ENCODE measurements at regions not wholly inside any gene's neighbourhood (a gene's known extent, or its start where the extent isn't known, plus 50 kb on each side); places are given as distances from the start of the nearest gene placed in this dataset.

GRCh38 chr1:4581807-4582206 is 72.6 kb upstream of the AJAP1 start:
- Histone ChIP-seq H3K9ac (ENCODE audit: insufficient read length, low read depth) (no peak overlapping the region), H3K36me3 (ENCODE audit: insufficient read depth, insufficient read length, low read length) (no peaks in the 10 kb centered on the region), H3K9me3 (ENCODE audit: insufficient read depth, low read length) (no peaks in the 10 kb centered on the region), H3K4me3 (ENCODE audit: insufficient read length, low read depth) (no peak overlapping the region), H3K4me1 (ENCODE audit: insufficient read depth, insufficient read length) (no peaks in the 10 kb centered on the region), H3K27me3 (ENCODE audit: insufficient read depth, insufficient read length) (no peaks in the 10 kb centered on the region)
- TF ChIP-seq YY1 (IDR thresholded peaks at IDR 0.05; ENCODE audit: insufficient read depth, insufficient read length) (no peak), ZNF274 (IDR thresholded peaks at IDR 0.05; ENCODE audit: low read depth, low read length) (no peak), SUZ12 (IDR thresholded peaks at IDR 0.05; ENCODE audit: extremely low read depth, insufficient read depth, insufficient read length) (no peak)
- no peak for DNase-seq (ENCODE audit: low read depth, low spot score)

DNA sequence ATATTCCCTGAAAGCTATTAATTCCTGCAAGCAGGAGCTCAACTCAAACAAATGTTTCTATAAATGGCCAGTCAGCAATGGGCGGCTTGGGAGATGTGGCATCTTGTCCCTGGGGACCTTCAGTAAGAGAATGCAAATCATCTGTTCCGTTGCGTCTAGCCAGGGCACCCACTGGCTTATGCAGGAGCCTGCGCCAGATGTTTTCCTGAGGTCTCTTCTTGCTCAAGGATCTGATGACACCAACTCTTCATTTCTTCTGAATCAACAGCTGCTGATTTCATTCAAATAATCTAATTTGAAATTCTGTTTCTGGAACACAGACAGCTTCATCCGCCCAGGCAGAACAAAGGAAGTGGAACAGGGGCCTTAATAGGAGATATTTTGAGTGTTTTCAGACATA is 70.0 kb upstream of the AJAP1 start:
- H3K36me3 ChIP-seq (ENCODE audit: insufficient read depth, insufficient read length, low read length): no peaks in the 10 kb centered on the region
- DNase-seq (ENCODE audit: low read depth, low spot score): no peak
- H3K27me3 ChIP-seq (ENCODE audit: insufficient read depth, insufficient read length): no peaks in the 10 kb centered on the region
- H3K4me3 ChIP-seq (ENCODE audit: insufficient read length, low read depth): no peak overlapping the region
- TF ChIP-seq ZNF274 (IDR thresholded peaks at IDR 0.05; ENCODE audit: low read depth, low read length): no peak
- TF ChIP-seq YY1 (IDR thresholded peaks at IDR 0.05; ENCODE audit: insufficient read depth, insufficient read length): no peak
- H3K9me3 ChIP-seq (ENCODE audit: insufficient read depth, low read length): no peaks in the 10 kb centered on the region
- H3K9ac ChIP-seq (ENCODE audit: insufficient read length, low read depth): no peak overlapping the region
- no peaks in the 10 kb centered on the region for H3K4me1 ChIP-seq (ENCODE audit: insufficient read depth, insufficient read length)

DNA sequence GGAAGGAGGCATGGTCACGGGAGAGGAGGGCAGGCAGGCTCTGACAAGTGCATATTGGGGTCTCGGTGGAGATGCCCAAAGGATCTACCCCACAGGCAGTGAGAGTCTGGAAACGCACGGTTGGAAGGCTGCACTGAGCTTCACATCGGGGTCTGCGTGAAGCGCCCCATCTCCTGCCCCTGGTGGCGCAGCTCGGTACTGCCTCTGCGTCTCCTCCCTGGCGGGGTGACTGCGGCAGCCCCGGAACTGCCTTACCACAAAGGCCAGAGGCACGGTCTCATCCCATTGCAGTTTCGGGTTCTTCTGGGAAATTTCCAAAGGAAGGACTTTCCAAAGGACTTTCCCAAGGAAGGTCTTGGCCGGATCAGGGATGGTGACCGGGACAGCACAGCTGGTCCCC is 69.2 kb upstream of the AJAP1 start:
- Histone ChIP-seq H3K4me3 (ENCODE audit: insufficient read length, low read depth) (no peak overlapping the region), H3K27me3 (ENCODE audit: insufficient read depth, insufficient read length) (no peaks in the 10 kb centered on the region), H3K4me1 (ENCODE audit: insufficient read depth, insufficient read length) (no peaks in the 10 kb centered on the region), H3K9ac (ENCODE audit: insufficient read length, low read depth) (no peak overlapping the region), H3K36me3 (ENCODE audit: insufficient read depth, insufficient read length, low read length) (no peaks in the 10 kb centered on the region), H3K9me3 (ENCODE audit: insufficient read depth, low read length) (no peaks in the 10 kb centered on the region)
- TF ChIP-seq ZNF274 (IDR thresholded peaks at IDR 0.05; ENCODE audit: low read depth, low read length) (no peak), YY1 (IDR thresholded peaks at IDR 0.05; ENCODE audit: insufficient read depth, insufficient read length) (no peak), SUZ12 (IDR thresholded peaks at IDR 0.05; ENCODE audit: extremely low read depth, insufficient read depth, insufficient read length) (no peak)
- DNase-seq (ENCODE audit: low read depth, low spot score): no peak

GRCh38 chr1:4585705-4586104 is 68.7 kb upstream of the AJAP1 start:
- Histone ChIP-seq H3K9me3 (ENCODE audit: insufficient read depth, low read length) (no peaks in the 10 kb centered on the region), H3K27me3 (ENCODE audit: insufficient read depth, insufficient read length) (no peaks in the 10 kb centered on the region), H3K9ac (ENCODE audit: insufficient read length, low read depth) (no peak overlapping the region), H3K36me3 (ENCODE audit: insufficient read depth, insufficient read length, low read length) (no peaks in the 10 kb centered on the region), H3K4me3 (ENCODE audit: insufficient read length, low read depth) (no peak overlapping the region), H3K4me1 (ENCODE audit: insufficient read depth, insufficient read length) (no peaks in the 10 kb centered on the region)
- no peak for DNase-seq (ENCODE audit: low read depth, low spot score)
- no peak for TF ChIP-seq SUZ12 (IDR thresholded peaks at IDR 0.05; ENCODE audit: extremely low read depth, insufficient read depth, insufficient read length)
- no peak for TF ChIP-seq YY1 (IDR thresholded peaks at IDR 0.05; ENCODE audit: insufficient read depth, insufficient read length)
- no peak for TF ChIP-seq ZNF274 (IDR thresholded peaks at IDR 0.05; ENCODE audit: low read depth, low read length)

DNA sequence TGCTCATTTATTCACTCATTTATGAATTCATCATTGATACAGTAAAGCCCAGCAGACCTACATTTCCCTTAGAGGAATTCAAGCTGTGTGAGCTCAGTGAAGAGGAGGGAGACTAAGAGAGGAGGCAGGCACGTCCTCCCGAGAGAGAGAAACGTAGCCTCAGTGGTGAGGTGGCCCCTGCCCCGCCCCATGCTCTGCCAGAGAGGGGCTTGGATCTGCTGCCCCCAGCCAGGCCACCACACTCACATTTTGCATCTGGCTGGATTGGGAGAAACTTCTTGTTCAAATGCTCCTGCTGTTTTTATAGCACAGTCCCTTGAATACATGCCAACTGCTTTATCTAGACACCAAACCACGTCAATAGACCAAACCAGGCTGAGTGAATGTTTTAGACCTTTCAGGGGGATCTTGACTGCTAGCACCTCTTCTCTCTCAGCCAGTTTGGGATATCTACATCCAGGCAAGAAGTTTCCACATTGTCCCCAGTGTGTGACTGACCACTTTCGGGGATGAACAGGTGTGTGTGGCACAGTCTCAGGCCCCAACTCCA is 67.7 kb upstream of the AJAP1 start:
- DNase-seq (ENCODE audit: low read depth, low spot score): no peak
- Histone ChIP-seq H3K36me3 (ENCODE audit: insufficient read depth, insufficient read length, low read length) (no peaks in the 10 kb centered on the region), H3K9ac (ENCODE audit: insufficient read length, low read depth) (no peak overlapping the region), H3K9me3 (ENCODE audit: insufficient read depth, low read length) (no peaks in the 10 kb centered on the region), H3K4me3 (ENCODE audit: insufficient read length, low read depth) (no peak overlapping the region), H3K27me3 (ENCODE audit: insufficient read depth, insufficient read length) (no peaks in the 10 kb centered on the region), H3K4me1 (ENCODE audit: insufficient read depth, insufficient read length) (no peaks in the 10 kb centered on the region)
- TF ChIP-seq SUZ12 (IDR thresholded peaks at IDR 0.05; ENCODE audit: extremely low read depth, insufficient read depth, insufficient read length): no peak
- TF ChIP-seq YY1 (IDR thresholded peaks at IDR 0.05; ENCODE audit: insufficient read depth, insufficient read length): no peak
- no peak for TF ChIP-seq ZNF274 (IDR thresholded peaks at IDR 0.05; ENCODE audit: low read depth, low read length)

DNA sequence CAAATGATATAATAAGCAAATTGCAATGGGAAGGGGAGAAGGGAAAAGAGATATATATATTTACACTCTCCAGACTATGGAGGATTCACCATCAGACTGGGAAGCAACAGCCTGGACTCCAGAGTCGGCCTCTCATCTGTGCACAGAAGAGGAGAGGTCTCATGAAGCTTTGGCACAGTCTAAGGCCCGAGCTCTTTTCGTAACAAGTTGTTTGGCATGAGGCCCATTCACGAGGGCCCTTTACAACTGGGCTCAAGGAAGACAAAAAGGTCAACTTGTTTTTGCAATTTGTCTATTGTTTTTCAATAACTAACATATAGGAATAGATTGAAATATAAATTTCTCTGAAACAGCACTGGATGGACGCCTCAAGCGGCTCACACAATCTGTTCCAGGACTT is 66.7 kb upstream of the AJAP1 start:
- H3K4me3 ChIP-seq (ENCODE audit: insufficient read length, low read depth): no peak overlapping the region
- H3K27me3 ChIP-seq (ENCODE audit: insufficient read depth, insufficient read length): no peaks in the 10 kb centered on the region
- no peak for DNase-seq (ENCODE audit: low read depth, low spot score)
- H3K36me3 ChIP-seq (ENCODE audit: insufficient read depth, insufficient read length, low read length): no peaks in the 10 kb centered on the region
- H3K9me3 ChIP-seq (ENCODE audit: insufficient read depth, low read length): no peaks in the 10 kb centered on the region
- H3K4me1 ChIP-seq (ENCODE audit: insufficient read depth, insufficient read length): no peaks in the 10 kb centered on the region
- no peak overlapping the region for H3K9ac ChIP-seq (ENCODE audit: insufficient read length, low read depth)
- TF ChIP-seq YY1 (IDR thresholded peaks at IDR 0.05; ENCODE audit: insufficient read depth, insufficient read length) (no peak), SUZ12 (IDR thresholded peaks at IDR 0.05; ENCODE audit: extremely low read depth, insufficient read depth, insufficient read length) (no peak), ZNF274 (IDR thresholded peaks at IDR 0.05; ENCODE audit: low read depth, low read length) (no peak)

DNA sequence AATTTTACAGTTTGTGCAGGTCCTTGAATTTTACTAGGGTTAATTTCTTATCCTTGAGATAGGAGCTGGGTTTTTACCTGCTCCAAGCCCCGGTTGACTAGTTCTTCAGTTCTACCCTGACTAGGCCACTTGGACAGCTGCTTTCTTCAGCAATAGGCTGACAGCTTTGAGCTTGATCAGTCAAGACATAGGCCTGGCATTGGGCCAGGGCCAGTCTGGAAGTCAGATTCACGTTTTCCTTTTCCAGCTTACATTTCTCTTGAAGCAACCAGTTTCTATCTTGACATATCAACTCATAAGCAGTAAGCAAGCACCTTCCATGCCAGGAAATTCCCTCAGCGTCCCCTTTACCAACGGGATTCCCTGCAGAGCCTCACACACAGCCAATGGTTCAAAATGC is 63.7 kb upstream of the AJAP1 start:
- no peaks in the 10 kb centered on the region for H3K9me3 ChIP-seq (ENCODE audit: insufficient read depth, low read length)
- H3K9ac ChIP-seq (ENCODE audit: insufficient read length, low read depth): no peak overlapping the region

More for the DNA sequence above, 63.7 kb upstream of the AJAP1 start:
- no peak overlapping the region for H3K4me3 ChIP-seq (ENCODE audit: insufficient read length, low read depth)
- no peaks in the 10 kb centered on the region for H3K36me3 ChIP-seq (ENCODE audit: insufficient read depth, insufficient read length, low read length)
- no peak for DNase-seq (ENCODE audit: low read depth, low spot score)
- peaks cover 3% of the 10 kb centered on the region for H3K4me1 ChIP-seq (ENCODE audit: insufficient read depth, insufficient read length)
- H3K27me3 ChIP-seq (ENCODE audit: insufficient read depth, insufficient read length): no peaks in the 10 kb centered on the region
- no peak for TF ChIP-seq ZNF274 (IDR thresholded peaks at IDR 0.05; ENCODE audit: low read depth, low read length)
- TF ChIP-seq SUZ12 (IDR thresholded peaks at IDR 0.05; ENCODE audit: extremely low read depth, insufficient read depth, insufficient read length): no peak
- no peak for TF ChIP-seq YY1 (IDR thresholded peaks at IDR 0.05; ENCODE audit: insufficient read depth, insufficient read length)

Data from NT2/D1 (cell line).